ENCODE measurements at regions not wholly inside any gene's neighbourhood (a gene's known extent, or its start where the extent isn't known, plus 50 kb on each side); places are given as distances from the start of the nearest gene placed in this dataset.
"Not testable (repeated sequence)": the region's sequence is repeated elsewhere in the genome, so short reads cannot be mapped to it uniquely, and the experiment has no call there.

DNA sequence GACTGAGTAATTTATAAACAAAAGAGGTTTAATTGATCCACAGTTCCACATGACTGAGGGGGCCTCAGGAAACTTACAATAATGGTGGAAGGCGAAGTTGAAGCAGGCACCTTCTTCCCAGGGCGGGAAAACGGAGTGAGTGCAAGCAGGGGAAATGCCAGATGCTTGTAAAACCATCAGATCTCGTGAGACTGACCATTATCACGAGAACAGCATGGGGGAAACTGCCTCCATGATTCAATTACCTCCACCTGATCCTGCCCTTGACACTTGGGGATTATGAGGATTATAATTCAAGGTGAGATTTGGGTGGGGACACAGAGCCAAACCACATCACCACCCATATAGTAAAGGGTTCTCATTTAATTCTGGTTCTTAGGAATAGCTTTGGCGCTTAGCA lies 219.5 kb upstream of the ATP5MC3 start:
- DNase-seq: no peak

DNA sequence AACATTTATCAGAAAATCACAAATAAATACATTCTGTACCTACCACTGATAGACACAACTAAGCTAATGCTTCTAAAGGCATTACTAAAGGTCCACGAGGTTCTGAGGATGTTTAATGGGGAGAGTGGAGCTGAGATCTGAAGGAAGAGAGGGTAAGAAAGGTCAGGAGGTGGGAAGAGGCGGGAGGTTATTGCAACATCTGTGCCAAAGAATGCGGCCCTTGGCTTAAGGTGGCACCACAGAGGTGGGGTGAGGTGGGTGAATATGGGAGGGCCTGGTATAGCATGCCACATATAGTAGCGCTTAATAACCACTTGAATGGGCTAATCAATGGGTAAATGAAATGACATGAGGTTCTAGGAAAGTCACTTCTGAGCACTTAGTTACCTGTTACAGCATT lies 217.8 kb upstream of the ATP5MC3 start:
- no peak for DNase-seq

DNA sequence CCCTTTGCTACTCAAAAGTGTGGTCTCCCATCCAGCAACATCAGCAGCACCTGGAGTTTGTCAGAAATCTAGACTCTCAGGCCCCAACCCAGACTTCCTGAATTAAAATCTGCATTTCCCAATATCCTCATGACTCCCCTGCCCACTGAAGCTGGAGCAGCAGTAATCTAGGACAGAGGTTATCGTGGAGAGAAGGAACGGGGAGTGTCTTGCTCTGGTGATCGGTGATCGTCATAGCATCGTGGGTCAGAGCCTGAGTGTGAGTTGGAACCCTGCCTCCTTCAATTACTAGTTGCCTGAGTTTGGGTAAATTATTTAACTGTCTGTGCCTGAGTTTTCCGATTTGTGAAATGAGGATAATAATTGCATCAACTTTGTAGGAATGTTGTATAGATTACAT lies 217.3 kb upstream of the ATP5MC3 start:
- no peak for DNase-seq

DNA sequence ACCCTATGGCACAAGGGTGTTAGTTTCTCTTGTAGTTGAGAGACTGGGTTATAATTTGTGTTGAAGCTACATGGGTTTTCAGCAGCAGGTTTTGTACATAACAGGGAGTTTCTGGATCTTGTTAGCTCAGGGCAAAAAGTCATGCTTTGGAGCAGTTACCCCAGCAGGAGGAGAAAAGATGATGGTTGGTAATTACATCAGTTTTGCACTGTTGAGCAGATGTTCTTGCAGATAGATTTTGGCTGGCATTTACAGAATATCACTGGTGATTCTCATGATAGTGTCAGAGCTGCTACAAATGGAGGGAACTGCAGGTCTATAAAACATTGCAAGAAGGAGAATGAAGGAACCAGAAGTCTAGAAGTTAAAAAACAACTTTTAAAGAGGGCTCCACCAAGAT lies 215.2 kb upstream of the ATP5MC3 start:
- DNase-seq: peak; percentile 82

DNA sequence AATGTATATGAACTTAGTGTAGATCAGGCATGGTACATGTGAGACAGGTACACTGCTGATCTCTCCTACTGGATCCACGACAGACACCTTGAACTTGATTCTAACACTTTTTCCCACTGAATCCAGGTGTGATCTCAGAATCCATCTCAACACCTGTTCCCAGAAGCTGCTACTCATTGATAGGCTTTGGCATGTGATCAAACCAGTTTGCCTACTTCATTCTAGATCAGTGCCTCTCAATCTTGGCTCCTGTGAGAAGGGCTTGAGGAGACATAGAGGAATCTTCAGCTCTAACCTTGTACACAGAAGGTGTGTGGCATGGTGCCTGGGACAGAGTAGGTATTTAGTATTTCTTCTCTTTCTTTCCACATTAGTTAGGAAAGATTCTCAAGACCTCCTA lies 212.3 kb upstream of the ATP5MC3 start:
- DNase-seq: no peak

DNA sequence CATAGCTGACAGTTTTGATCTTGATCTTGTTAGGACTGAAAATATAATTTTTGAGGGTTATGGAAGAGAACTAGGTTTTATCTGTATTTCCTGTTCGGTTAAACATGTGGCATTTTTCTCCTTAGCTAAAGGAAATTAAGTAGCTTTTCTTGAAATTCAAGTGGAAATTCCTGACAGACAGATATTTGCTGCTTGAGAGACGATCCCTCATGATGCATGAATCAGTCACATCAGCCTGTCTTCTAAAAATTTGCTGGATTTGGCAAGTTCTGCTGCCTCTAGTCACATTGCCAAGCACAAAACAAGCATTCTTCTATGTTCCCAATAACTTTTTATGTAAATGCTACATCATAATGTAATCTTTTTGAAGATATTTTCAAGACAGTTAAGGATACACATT lies 201.8 kb upstream of the ATP5MC3 start:
- no peak for DNase-seq

DNA sequence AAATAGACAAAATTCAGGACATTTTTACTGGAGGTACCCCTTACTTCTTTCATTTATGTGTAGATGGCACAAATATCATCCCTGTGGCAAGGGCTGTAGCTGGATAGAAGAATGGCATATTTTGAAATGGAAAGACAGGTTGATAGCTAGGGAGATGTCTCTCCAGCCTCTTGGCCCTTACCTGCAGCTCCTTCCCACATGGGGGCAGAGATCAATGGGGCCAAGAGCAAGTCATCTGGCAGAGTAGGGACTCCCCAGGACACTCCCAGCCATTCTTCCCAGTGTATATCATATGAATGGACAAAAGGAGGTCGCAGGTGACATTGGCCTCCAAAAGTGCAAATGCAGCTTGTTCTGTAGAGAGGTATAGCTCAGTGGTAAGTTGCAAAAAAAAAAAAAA lies 192.2 kb upstream of the ATP5MC3 start:
- no peak for DNase-seq

DNA sequence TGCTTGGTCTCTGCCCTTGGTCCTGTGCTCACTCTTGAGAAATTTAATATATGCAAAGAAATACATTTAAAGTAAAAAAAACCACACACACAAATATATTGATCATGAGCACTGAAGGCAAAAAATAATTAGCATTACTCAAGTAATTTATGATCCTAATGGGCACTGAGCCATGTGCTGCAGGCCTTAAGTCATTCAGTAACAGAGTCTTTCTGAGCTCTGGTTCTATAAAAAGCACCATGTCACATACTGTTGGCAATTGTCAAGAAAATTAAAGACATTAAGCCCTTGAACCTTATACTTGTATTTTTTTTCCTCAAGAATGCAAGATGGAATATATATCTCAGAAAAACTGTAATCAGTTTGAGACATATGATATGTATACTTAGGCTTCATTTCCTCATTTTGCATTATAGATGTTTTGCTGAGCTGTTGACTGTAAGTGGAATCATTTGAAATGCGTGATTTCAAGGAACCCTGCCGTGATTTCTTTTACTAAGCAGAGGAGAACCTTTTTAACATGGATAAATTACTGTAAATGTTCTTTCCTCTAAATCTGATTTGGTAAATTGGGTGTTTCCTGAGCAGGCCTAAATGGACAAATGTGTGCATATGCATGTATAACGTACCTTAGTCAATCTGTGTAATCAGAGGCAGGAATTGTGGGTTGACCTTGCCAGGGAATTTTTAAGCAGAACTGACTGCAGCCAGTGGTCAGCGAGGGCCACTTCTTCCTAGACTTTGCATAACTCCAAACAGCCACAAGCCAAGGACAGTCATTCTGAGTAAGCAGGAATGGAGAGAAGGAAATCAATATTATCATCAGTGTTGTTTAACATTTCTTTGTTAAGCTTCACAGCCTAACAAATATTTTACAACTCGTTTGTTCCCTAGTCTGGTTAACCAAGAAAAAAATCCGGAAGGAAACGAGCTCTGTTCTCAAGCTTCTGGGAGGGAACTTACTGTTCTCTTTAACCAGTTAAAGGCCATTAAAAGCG lies 191.5 kb upstream of the ATP5MC3 start:
- no peak for DNase-seq

DNA sequence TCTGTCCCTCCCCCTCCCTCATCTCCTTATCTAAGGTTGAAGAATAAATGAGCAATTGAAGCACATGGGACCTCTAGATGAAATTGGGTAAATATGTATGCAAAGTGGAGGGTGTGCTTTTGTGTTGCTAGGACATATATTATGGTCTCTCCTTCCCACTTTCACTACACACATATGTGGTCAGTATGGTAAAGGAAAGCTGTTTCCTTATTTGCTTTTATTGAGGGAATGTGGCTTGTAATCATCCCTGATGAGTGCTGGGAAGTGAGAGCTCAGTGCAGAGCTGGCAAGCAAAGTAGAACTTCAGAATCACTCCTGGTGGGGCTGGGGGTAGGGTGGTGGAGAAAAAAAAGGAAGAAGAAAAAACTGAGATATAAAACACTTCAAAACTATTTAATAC lies 189.9 kb upstream of the ATP5MC3 start:
- DNase-seq: no peak

DNA sequence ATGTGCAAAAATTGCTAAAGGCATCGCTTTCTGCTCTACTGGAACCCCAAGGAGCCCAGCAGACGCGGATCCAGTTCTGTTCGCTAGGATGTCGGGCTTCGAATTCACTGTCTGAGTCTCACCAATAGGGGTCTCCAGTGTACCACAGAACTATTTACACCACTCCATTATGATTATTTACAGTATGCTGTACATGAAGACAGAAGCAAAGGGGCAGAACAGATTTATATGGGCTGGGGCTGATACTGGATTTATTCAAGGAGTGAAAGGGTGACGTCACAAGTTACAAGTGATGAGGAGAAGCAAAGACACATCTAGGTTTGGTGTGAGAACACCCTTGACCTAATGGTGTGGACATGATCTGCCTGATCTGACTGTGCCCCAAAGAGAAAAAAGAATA lies 185.3 kb upstream of the ATP5MC3 start:
- DNase-seq: peak; percentile 89

DNA sequence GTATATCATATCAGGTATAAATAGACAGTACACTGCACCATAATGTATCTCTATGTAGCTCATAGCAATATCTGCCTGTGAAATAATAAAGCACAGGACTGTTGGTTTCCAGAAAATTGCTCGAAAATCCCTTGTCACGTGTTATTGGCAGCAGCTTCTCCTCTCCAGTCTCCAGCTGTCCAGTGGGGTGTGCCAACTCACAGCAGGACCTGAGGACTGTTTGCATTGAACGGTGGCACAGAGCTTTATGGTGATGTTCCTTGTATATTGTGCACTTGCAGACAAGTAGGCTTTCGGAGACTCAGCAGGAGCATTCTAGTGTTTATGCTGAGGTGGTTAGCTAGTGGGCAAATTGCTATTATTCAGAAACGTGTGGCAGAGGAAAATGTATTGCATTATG lies 182.2 kb upstream of the ATP5MC3 start:
- DNase-seq: peak; percentile 93

DNA sequence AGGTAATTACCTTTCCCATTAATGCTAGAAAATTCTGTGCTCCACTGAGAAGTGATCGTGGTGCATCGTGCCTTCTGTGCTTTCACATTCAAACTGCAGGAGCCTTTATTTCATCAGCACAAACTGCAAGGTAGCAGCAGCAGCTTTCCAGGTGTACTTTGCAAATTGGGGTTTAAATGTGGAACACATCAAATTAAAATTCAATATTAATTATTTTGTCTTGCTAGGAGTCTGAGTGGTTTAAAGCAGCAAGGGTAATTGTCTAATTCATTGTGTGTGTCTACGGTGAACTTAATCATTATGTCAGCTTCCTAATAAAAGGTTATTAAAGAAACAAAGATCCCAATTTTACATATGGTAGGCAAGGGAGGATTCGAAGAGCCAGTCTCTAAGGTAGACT lies 180.8 kb upstream of the ATP5MC3 start:
- DNase-seq: no peak

DNA sequence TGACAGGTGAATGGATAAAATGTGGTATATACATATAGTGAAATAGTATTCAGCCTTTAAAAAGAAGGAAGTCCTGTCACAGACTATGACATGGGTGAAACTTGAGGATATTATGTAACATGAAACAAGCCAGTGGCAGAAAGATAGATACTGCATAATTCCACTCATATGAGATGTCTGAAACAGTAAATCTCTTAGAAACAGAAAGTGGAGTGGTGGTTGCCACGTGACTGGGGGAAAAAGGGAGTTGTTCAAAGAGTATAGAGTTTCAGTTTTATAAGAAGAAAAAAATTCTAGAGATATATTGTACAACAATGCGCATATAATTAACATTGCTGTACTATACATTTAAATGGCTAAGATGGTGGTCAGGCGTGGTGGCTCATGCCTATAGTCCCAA lies 178.2 kb upstream of the ATP5MC3 start:
- DNase-seq: no peak

DNA sequence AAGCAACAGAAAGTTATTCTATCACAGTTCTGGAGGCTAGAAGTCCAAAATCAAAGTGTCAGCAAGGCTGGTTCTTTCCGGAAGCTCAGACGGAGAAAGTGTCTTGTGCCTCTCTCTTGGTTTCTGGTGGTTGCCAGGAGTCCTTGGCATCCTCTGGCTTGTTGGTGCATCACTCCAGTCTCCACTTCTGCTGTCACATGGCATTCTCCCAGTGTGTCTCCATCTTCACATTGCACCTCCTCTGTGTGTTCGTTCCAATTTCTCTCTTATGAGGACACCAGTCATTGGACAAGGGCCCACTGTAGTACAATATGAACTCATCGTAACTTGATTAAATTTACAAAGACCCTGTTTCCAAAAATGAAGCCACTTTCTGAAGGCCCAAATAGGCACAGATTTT lies 175.4 kb upstream of the ATP5MC3 start:
- no peak for DNase-seq

DNA sequence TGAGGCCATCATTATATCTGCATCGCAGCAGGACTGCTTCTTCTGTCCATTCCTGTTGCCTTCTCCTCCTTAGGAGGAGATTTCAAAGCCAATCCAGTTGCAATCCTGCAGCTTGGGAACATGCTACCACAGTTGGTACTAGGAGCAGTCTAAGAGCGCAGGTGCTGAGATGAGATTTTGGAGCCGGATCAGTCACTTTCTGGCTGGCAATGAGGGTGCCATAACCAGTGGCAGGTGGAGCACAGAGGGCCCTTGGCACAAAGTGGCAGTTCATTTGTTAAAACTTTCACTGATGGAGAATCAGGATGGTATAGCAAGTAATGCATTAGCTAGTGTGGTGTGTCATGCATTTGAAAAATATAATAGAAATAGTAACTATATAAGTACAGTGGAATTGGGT lies 173.7 kb upstream of the ATP5MC3 start:
- no peak for DNase-seq

DNA sequence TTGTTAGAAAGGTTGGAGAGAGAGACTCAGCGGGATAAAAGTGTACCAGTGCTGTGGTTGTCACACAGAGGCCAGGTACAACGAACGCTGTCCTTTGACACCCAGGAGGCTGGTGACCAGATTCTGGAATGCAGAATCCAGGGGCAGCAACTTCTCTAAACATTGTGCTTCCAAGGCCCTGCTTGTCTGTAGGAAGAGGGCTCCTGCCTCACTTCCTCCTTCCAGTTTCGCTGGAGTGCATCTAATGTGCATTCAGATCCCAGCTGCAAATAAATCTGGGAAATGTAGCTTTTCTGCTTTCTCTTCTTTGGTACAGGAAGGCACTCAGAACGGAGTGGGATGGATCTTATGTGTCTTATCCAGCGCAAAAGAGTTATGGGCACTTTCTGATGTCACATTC lies 171.8 kb upstream of the ATP5MC3 start:
- DNase-seq: no peak

DNA sequence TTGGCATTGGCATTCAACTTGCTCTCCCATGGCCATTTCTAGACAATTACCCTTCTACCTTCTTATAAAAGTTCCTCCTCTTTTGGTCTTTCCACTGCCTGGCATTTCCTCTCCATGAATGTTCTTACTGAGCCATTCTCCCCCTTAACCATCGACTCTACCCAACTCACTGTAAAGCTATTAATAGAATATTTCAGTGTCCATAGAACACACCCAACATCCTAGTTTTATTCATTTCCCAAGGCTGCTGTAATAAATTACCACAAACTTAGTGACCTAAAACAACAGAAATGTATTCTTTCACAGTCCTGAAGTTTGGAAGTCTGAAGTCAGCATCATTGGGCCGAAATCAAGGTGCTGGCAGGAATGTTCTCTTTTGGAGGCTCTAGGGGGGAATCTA lies 170.0 kb upstream of the ATP5MC3 start:
- no peak for DNase-seq

DNA sequence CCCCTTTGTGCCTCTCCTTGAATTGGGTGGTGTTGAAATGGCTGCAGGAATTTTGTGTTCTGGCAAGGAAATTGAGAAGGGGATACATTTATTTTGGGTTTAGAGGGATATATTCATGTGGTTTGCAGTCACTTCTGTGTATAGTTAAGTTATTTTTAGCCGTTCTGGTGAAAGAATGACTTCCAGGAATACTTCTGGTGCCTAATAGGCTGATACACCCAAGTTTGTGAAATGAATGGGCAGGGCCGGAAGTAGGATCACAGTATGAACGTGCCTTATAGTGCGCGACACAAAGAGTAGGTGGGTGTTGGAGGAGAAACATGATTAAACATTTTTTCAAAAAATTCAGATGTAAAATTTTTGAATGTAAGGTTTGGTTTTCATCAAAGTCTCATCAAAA lies 168.6 kb upstream of the ATP5MC3 start:
- no peak for DNase-seq

DNA sequence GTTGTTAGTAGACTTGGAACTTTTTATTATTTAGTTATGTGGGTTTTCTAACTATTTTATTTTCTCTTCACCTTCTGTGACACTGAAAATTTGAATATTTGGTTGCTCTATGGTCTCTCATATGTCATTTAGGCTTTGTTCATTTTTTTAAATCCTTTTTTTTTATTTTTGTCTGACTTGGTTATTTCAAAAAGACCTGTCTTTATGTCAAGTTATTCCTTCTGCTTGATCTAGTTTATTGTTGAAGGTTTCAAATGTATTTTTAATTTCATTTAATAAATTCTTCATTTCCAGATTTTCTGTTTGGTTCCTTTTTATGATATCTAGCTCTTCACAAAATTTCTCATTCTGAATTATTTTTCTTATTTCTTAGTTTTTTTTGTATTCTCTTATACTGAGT lies 160.6 kb upstream of the ATP5MC3 start:
- no peak for DNase-seq

DNA sequence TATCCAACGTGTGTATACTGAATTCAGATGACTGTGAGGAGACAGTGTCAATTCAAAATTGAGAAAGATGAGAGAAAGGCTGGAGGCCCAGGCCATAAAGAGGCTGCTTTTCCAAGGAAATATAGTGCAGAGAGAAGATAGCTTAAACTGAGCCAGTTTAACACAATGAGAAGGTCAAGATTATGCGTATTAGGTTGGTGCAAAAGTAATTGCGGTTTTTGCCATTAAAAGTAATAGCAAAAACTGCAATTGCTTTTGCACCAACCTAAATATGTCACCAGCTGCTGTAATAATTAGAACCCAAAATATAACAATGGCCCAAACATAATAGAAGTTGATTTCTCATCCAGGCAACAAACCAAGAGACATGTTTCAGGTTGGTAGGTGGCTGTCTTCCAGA lies 148.7 kb upstream of the ATP5MC3 start:
- DNase-seq: no peak

DNA sequence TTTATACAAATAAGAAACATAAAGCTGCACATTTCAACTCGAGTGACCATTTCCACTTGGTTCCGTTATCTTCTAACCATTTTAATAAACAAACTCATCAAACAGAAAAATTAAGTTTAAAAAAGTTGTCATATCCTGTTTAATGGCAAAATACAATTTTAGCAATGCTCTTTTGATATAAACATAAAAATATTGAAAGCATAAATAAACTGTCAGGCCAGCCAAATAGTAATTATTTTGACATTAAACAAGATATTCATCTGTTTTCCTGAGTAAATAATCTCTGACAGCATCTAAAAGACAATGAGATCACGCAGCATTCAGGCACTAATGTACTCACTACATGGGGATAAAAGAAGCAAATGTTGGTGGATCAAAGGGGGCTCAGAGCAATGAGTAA lies 145.3 kb upstream of the ATP5MC3 start:
- DNase-seq: no peak

DNA sequence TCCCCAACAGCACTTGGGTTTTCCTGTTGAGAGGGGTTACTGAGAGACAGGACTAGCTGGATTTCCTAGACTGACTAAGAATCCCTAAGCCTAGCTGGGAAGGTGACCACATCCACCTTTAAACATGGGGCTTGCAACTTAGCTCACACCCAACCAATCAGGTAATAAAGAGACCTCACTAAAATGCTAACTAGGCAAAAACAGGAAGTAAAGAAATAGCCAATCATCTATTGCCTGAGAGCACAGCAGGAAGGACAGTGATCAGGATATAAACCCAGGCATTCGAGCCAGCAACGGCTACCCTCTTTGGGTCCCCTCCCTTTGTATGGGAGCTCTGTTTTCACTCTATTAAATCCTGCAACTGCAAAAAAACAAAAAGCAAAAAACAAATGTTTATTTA lies 144.7 kb upstream of the ATP5MC3 start:
- not testable (repeated sequence) for DNase-seq

DNA sequence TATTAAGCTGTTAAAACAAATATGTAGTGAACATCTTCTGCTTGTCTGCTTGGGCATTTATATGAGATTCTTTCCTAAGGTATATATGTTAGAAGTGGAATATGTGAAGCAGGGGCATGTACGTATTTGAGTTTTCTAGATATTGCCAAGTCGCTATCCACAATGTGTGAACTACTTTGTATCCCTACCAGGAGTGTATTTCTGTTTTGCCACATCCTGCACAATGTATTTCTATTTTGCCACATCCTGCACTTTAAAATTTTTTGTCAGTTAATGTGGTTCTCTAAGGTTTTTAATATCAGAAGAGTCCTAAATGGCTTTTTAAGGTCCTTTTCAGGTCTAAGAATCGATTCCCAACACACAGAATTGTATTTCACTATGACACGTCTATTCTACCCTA lies 141.7 kb upstream of the ATP5MC3 start:
- no peak for DNase-seq

DNA sequence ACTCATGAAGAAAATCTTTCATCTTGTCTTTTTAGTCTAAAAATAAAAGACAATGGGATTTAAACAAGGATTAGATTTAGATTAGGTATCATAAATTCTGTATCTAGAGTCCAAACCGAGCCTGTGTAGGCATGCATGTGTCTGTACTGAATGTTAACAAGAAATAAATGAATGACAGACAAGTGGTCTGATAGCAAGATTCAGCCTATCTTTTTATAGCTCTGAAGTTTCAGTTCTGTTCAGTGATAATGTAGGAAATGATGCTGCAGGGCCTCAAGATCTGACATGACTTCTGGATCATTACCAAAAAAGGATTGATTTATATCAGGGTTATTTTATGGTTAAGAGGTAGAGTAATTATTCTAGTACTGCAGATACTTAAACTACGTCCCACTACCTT lies 137.0 kb upstream of the ATP5MC3 start:
- DNase-seq: no peak

DNA sequence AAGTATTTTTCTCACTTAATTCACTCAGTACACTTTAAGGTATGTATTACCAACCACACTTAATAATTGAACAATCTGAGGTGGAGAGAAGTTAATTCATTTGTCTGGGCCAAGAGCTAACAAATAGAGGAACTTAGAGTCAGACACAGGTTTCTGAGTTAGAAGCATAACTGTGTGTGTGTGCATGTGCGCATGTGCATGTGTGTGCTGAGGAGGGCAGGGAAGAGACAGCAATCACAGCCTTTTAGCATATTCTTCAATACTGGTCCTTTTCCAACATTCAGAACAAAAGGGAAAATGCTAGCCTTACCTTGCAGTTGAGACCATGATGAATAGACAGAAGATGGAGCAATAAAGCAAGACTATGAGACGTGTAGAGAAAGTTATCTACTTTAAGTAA lies 136.2 kb upstream of the ATP5MC3 start:
- DNase-seq: no peak
